ENCODE measurements at regions not wholly inside any gene's neighbourhood (a gene's known extent, or its start where the extent isn't known, plus 50 kb on each side); places are given as distances from the start of the nearest gene placed in this dataset.

GRCh38 chr2:128791985-128792320 lies 473.3 kb upstream of the HS6ST1 start:
- DNase-seq (ENCODE audit: low read depth) = no peak

DNA sequence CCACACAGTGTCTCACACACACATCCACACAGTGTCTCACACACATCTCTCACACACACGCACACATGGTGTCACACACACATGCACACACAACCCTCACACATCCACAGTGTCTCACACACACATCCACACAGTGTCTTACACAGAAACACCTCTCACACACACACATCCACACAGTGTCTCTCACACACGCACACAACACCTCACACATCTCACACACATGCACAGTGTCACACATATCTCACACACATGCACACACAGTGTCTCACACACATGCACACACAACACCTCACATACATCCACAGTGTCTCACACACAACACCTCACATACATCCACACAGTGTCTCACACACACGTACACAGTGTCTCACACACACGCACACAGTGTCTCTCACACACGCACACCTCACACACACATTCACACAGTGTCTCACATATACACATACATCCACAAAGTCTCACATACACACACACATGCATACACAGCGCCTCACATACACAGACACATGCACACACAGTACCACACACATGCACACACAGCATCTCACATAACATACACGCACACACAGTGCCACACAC lies 473.9 kb upstream of the HS6ST1 start:
- no peak for DNase-seq (ENCODE audit: low read depth)

GRCh38 chr2:128793404-128793803 lies 474.7 kb upstream of the HS6ST1 start:
- no peak for DNase-seq (ENCODE audit: low read depth)

DNA sequence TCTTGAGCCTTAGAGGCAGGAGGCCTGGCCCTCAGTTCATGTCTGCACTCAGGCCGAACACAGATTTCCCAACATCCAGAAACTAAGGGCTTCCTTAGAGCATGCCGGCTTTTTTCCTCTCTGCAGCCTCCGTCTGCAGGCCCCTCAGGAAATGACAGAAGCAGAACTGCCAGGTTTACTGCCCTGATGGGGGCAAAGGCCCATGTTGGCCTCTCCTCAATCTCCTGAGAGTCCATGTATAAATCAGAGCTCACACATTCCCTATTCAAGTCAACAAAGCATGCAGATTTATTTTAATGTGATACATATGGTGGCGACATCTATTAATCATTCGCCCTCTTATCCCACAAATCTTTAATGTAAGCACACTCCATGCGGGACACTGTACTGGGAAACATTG lies 475.6 kb upstream of the HS6ST1 start:
- no peak for DNase-seq (ENCODE audit: low read depth)

GRCh38 chr2:128796321-128796720 lies 477.7 kb upstream of the HS6ST1 start:
- no peak for DNase-seq (ENCODE audit: low read depth)

DNA sequence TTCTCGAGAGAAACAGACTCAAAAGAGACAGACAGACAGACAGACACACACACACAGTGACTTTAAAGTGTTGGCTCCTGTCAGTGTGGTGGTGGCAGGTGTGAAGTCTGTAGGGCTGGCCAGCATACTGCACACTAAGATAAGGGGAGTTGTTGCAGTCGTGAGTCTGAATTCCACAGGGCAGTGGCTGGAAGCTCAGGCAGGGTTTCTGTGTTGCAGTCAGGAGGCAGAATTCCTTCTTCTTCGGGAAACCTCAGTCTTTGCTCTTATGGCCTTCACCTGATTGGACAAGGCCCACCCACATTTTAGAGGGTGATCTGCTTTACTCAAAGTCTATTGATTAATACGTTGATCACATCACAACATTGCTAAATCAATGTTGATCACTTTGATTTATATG lies 478.4 kb upstream of the HS6ST1 start:
- DNase-seq (ENCODE audit: low read depth) = no peak

DNA sequence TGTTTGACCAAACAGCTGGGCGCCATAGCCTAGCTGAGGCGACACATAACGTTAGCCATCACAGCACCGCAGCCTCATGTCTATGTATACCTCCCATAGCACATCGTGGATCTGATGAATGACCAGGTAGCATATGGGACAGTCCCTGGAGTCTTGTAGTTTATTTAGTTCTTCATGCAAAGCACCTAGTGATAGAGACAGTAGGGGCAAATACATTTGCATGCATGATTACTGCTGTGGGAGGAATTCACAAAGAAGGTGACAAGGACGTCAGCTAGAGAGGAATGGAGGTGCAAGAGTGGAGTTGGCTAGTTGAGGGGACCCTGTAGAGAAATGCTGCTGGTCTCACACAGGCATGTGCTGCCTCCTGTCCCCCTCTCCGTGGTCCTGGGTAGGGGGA lies 478.9 kb upstream of the HS6ST1 start:
- DNase-seq (ENCODE audit: low read depth) = no peak

GRCh38 chr2:128797937-128798336 lies 479.3 kb upstream of the HS6ST1 start:
- DNase-seq (ENCODE audit: low read depth) = no peak

- no peak for DNase-seq (ENCODE audit: low read depth)
Measured at GRCh38 chr2:128798502-128799283, 480.0 kb upstream of the HS6ST1 start.

DNA sequence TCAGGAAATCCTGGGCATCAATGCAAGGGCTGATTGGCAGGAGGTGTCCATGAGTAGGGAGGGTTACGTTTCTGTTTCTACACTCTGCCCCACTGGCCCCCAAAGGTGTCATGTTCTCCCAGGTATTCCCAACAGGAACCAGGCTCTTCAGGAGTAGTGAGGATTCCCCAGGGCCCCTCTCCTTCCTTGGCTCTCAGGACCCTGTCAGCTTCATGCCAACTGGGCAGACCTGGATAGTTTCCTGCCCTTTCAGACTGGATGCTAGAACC lies 480.6 kb upstream of the HS6ST1 start:
- DNase-seq (ENCODE audit: low read depth) = no peak

DNA sequence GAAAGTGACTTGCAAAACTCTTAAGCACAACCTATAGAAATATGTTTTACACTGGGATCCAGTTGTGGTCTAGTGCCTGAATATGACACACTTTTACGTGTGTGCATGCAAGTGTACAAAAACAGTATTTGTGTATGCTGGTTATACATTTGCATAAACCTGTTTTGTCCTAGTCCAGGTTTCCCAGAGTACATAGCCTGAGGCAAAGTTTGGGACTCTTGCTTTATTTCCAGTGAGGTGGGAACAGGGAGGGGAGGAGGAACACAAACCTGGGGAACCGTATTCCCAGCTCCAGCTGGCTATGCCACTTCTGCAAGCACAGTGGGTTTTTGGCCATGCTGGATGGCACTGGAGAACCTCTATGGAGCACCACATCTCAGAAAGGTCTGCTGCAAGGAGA lies 481.1 kb upstream of the HS6ST1 start:
- DNase-seq (ENCODE audit: low read depth) = no peak

- no peak for DNase-seq (ENCODE audit: low read depth)
Measured at GRCh38 chr2:128801576-128801975, 482.9 kb upstream of the HS6ST1 start.

DNA sequence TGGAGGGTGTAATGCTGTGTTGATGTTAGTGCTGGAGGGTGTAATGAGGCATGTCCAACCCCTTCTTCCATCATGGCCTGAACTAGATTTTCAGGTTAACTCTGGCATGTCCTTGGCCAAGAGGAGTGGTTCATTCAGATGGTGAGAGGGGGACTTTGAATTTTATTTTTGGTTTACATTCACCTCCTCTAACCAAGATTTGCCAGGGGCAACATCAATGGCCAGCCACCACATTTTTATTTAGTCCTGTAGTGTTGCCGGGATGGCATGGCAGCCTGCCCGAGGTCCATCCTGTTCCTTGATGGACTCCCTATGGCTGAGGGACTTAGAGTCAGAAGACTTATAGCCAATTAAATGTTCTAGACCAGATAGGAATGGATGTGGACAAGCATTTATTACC lies 484.6 kb upstream of the HS6ST1 start:
- DNase-seq (ENCODE audit: low read depth) = no peak

DNA sequence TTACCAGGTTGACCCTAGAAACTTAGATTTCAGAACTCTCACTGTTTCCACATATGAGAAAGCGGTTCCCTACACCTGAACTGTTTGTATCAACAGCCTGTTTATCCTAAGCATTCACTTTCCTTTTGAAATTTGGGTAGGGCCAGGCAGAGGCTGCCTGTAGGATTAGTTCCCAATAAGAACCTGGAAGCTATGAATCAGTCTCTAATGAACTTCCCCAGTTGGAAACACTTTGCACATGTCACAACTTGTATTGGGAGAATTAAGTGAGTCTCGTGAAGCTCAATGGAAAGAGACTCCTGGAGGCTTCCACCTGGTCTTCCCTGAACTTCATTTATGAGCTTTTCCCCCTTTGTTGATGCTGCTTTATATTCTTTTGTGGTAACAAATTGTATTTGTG lies 486.6 kb upstream of the HS6ST1 start:
- no peak for DNase-seq (ENCODE audit: low read depth)

DNA sequence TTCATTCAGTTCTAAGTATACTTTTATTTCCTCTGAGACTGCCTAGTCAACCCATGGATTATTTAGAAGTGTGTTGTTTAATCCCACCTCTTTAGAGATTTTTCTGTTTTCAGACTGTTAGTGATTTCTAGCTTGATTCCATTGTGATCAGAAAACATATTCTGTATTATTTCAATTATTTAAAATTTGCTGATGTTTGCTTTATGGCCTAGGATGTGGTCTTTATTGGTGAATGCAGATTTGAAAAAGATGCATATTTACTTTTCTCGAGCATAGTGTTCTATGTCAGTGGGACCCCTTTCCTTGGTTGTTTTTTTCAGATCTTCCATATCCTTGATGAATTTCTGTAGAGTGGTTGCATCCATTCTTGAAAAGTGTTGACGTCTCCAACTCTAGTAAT lies 487.2 kb upstream of the HS6ST1 start:
- no peak for DNase-seq (ENCODE audit: low read depth)

DNA sequence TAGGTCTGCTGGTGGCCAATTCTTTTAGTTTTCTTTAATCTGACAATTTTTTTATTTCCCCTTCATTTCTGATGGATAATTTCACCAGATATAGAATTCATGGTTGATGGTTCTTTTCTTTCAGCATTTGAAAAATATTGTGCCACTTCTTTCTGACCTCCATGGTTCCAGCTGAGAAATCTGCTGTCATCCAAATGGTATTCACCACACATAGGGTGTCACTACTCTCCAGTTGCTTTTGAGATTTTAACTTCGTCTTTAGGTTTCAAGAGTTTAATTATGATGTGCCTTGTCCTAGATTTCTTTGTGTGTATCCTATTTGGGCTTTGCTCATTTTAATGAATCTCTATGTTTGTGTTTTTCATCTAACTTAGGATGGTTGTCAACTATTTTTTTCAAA lies 488.6 kb upstream of the HS6ST1 start:
- no peak for DNase-seq (ENCODE audit: low read depth)

- DNase-seq (ENCODE audit: low read depth) = no peak
Measured at GRCh38 chr2:128808462-128809258, 490.0 kb upstream of the HS6ST1 start.

DNA sequence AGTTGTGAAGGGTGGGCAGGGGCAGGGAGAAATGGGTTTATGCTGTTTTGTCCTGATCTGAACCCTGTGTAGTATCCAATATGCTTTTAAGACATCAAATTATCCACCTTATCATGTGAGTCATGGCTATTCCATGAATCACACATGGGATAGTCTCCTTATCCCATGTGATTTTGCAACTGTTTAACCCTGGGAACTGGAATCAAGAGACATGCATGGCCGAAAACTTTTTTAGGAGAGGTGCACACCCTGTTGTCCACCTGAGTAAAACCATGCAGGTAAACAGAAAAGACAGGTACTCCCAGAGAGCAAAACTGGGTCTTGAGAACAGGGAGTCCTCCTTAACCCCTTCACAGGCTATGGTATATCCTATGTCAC lies 490.6 kb upstream of the HS6ST1 start:
- DNase-seq (ENCODE audit: low read depth) = no peak

- DNase-seq (ENCODE audit: low read depth) = no peak
Measured at GRCh38 chr2:128809880-128810279, 491.2 kb upstream of the HS6ST1 start.

DNA sequence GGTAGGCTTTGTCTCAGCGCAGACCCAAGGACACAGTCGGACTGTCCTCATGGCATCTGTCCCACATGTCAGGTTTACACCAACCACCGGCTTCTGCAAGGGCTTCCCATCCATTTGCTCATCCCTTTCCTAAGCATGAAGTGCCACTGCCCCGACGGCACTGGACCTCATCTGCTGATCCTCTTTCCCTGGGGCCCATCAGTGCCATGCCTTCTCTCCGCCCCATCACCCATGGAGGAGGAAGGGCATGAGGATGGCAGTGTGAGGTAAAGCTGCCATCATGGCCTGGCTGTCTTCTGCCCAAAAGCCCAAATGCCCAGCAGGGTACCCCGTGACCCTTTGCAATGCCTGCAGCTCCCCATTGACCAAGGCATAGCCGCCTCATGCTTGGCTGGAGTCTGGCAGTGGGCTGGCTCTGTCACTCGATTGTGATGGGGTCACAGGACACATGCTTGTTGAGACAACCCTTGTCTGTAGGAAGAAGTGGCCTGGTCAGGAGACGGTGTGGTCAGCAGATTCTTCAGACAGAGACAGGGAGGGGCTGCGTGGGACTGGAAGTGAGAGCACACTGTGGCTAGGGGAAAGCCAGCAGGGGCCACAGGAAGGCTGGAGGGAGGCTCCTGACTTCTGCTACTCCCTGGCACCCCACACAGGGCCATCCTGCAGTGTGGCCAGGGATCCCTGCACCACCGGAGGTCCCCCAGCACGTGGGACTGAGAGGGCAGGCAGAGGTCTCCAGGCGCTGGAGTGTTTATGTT lies 493.7 kb upstream of the HS6ST1 start:
- no peak for DNase-seq (ENCODE audit: low read depth)

- no peak for DNase-seq (ENCODE audit: low read depth)
Measured at GRCh38 chr2:128813352-128814034, 494.8 kb upstream of the HS6ST1 start.

- no peak for DNase-seq (ENCODE audit: low read depth)
Measured at GRCh38 chr2:128815248-128815647, 496.6 kb upstream of the HS6ST1 start.

All from stimulated activated CD8-positive, alpha-beta memory T cell treated with anti-CD3 and anti-CD28 coated beads, Interleukin-4, amount 100 ng/mL, for 24 hours (primary cell).